ENCODE measurements at regions not wholly inside any gene's neighbourhood (a gene's known extent, or its start where the extent isn't known, plus 50 kb on each side); places are given as distances from the start of the nearest gene placed in this dataset.

GRCh38 chr7:113030489-113030888 lies 56.1 kb downstream of the GPR85 start:
- TF ChIP-seq FOXP2 (optimal IDR thresholded peaks at IDR 0.05; ENCODE audit: borderline replicate concordance, extremely low read depth, extremely low read length, insufficient read depth) (no peak), TAF1 (IDR thresholded peaks at IDR 0.05; ENCODE audit: borderline replicate concordance, insufficient read depth, low read length) (no peak), SIN3A (IDR thresholded peaks at IDR 0.05; ENCODE audit: borderline replicate concordance, insufficient read depth, low read length) (no peak), POLR2AphosphoS5 (IDR thresholded peaks at IDR 0.05; ENCODE audit: low read depth, low read length) (no peak), REST (IDR thresholded peaks at IDR 0.05; ENCODE audit: insufficient read depth in 1 of 2, low read depth in 2 of 2, low read length in 2 of 2) (no peak)

GRCh38 chr7:113026941-113027340 lies 59.7 kb downstream of the GPR85 start:
- TF ChIP-seq FOXP2 (optimal IDR thresholded peaks at IDR 0.05; ENCODE audit: borderline replicate concordance, extremely low read depth, extremely low read length, insufficient read depth) = no peak
- no peak for TF ChIP-seq REST (IDR thresholded peaks at IDR 0.05; ENCODE audit: insufficient read depth in 1 of 2, low read depth in 2 of 2, low read length in 2 of 2)
- no peak for TF ChIP-seq TAF1 (IDR thresholded peaks at IDR 0.05; ENCODE audit: borderline replicate concordance, insufficient read depth, low read length)
- TF ChIP-seq POLR2AphosphoS5 (IDR thresholded peaks at IDR 0.05; ENCODE audit: low read depth, low read length) = no peak
- TF ChIP-seq SIN3A (IDR thresholded peaks at IDR 0.05; ENCODE audit: borderline replicate concordance, insufficient read depth, low read length) = no peak

GRCh38 chr7:113015034-113015645 lies 71.5 kb downstream of the GPR85 start:
- TF ChIP-seq TAF1 (IDR thresholded peaks at IDR 0.05; ENCODE audit: borderline replicate concordance, insufficient read depth, low read length) = no peak
- TF ChIP-seq FOXP2 (optimal IDR thresholded peaks at IDR 0.05; ENCODE audit: borderline replicate concordance, extremely low read depth, extremely low read length, insufficient read depth) = no peak
- no peak for TF ChIP-seq REST (IDR thresholded peaks at IDR 0.05; ENCODE audit: insufficient read depth in 1 of 2, low read depth in 2 of 2, low read length in 2 of 2)
- TF ChIP-seq SIN3A (IDR thresholded peaks at IDR 0.05; ENCODE audit: borderline replicate concordance, insufficient read depth, low read length) = no peak
- no peak for TF ChIP-seq POLR2AphosphoS5 (IDR thresholded peaks at IDR 0.05; ENCODE audit: low read depth, low read length)

GRCh38 chr7:113013761-113014449 lies 72.7 kb downstream of the GPR85 start:
- TF ChIP-seq REST (IDR thresholded peaks at IDR 0.05; ENCODE audit: insufficient read depth in 1 of 2, low read depth in 2 of 2, low read length in 2 of 2) (no peak), SIN3A (IDR thresholded peaks at IDR 0.05; ENCODE audit: borderline replicate concordance, insufficient read depth, low read length) (no peak), TAF1 (IDR thresholded peaks at IDR 0.05; ENCODE audit: borderline replicate concordance, insufficient read depth, low read length) (no peak), FOXP2 (optimal IDR thresholded peaks at IDR 0.05; ENCODE audit: borderline replicate concordance, extremely low read depth, extremely low read length, insufficient read depth) (no peak), POLR2AphosphoS5 (IDR thresholded peaks at IDR 0.05; ENCODE audit: low read depth, low read length) (no peak)
